Activated T-cell treated with anti-CD3 and anti-CD28 coated beads, Interleukin-2, amount 50 U/mL, for 4 hours (primary cell): ENCODE measurements at regions not wholly inside any gene's neighbourhood (a gene's known extent, or its start where the extent isn't known, plus 50 kb on each side); places are given as distances from the start of the nearest gene placed in this dataset.

ENCODE experiments used
- ATAC-seq, 2 donors: fragments of 200-7000 bp; cut with Tn5 transposase; one replicate each; pipeline ENCODE4 v1.10.0; 2021
- DNase-seq: peaks from one replicate; pipeline ENCODE4 v3.0.0-alpha.2; 2020
- H3K27me3 Mint-ChIP-seq: one replicate; pipeline ENCODE4 v1.8.0; 2021; ENCODE audit warnings: low read depth, mixed read lengths
- H3K36me3 Mint-ChIP-seq: one replicate; pipeline ENCODE4 v1.8.0; 2022; ENCODE audit warnings: mixed read lengths; ENCODE audit not compliant: insufficient read depth
- H3K4me1 Mint-ChIP-seq: one replicate; pipeline ENCODE4 v1.8.0; 2021; ENCODE audit warnings: low read depth, mixed read lengths
- H3K4me3 Mint-ChIP-seq: one replicate; pipeline ENCODE4 v1.8.0; 2021; ENCODE audit warnings: mild to moderate bottlenecking, moderate library complexity, mixed read lengths
- H3K9me3 Mint-ChIP-seq: one replicate; pipeline ENCODE4 v1.8.0; 2021; ENCODE audit warnings: mixed read lengths

DNA sequence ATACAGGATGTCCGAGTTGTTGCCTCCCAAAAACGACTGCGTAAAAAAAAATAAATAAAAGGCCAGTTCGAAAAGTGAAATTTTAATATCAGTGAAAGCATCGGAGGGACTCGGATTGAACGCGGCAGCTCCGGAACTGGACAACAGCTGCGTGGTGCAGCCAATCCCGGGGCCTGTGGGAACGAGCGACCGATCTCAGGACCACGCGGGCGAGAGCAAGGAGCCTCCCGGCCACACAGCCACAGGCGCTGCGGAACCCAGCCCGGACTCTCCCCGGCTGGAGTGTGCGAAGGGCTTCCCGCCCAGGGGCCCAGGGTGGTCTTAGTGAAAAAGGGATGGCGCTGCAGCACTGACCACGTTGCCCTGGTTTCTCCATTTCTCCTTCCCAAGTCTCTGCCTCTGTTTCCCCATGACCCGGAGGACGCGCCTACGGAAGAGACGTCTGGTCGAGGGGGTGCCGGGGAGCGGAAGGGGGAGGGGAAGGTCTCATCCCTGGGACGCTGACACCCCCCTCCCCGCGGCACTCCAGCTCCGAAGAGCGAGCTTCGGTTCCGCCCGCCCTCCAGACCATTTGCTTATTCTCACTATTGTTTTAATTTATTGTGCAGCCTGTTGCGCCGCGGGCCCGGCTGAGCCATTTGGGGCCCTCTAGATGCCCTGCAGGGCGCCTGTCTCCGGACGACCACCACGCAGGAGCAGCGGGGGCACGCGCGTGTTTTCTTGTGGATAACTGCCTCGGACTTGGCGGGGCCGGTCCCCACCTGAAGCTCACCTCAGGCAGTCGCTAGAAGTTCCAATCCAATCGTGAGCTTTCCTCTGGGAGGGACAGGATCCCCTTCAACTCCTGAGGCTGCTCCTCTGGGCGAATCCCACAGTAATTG, 303.0 kb downstream of the PARP8 start:
- H3K4me3 Mint-ChIP-seq: peak overlapping the region; percentile 33
- peaks cover 75% of the 10 kb centered on the region for H3K27me3 Mint-ChIP-seq
- H3K9me3 Mint-ChIP-seq: no peaks in the 10 kb centered on the region
- no peaks in the 10 kb centered on the region for H3K36me3 Mint-ChIP-seq
- peaks cover 41% of the 10 kb centered on the region for H3K4me1 Mint-ChIP-seq
- DNase-seq (no peak), ATAC-seq (no peak)

DNA sequence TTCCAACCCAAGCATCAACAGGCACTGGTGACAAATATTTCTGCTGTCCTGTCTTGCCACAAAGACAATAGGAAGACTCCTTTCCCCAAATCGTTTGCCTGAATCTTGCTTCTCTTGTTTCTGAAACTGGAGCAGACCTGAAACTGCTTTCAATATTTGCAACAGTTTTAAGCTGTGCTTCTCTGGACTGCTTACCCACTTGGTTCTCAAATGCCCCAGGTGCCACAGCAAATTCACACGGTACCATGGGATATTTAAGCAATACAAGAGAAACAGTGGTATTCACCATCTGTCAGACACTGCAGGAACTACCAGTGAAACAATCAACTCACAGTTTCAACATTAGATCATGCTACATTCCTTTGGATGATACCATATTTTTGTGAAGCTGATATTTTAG, 309.4 kb downstream of the PARP8 start:
- DNase-seq (no peak), ATAC-seq (no peak)
- Mint-ChIP-seq H3K36me3 (no peaks in the 10 kb centered on the region), H3K4me1 (no peaks in the 10 kb centered on the region), H3K27me3 (peaks cover 34% of the 10 kb centered on the region), H3K4me3 (no peak overlapping the region), H3K9me3 (no peaks in the 10 kb centered on the region)

DNA sequence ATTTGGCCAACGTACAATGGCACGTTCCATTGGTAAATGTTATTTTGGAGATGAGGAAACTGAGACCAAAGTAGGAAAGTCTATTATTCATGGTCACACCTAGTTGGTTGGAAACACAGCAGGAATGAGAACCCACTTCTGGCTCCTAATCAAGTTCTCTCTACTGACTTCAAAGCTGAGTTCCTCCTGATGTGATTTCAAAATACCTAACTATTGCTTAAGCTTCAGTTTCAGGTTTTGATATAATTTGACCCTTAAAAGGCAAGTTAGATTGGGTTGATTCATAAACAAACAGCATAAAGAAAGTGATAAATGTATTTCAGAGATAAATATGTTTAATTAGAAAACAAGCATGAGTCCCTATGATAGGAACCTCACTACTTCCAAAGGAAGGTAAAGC, 312.5 kb downstream of the PARP8 start:
- peaks cover 25% of the 10 kb centered on the region for H3K27me3 Mint-ChIP-seq
- no peak for ATAC-seq
- H3K36me3 Mint-ChIP-seq: no peaks in the 10 kb centered on the region

DNA sequence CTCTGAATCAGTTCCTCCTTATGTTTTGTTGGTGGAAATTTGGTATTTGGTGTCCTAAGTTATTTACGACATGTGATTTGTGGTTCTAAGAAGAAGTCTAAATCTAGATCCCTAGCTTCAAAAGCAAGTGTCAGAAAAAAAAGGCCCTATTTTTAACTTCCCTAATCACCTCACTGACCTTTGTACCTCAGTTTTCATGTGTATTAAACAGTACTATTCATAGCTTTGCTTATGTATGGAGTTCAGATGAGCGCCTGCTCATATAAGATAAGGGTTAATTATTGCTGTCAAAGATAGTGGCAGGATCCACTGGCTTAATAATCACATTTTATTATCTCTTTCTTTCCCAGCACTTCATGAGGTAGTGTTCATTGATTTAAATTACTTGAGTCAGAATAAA, 318.2 kb downstream of the PARP8 start:
- H3K27me3 Mint-ChIP-seq: peaks cover 6% of the 10 kb centered on the region
- no peaks in the 10 kb centered on the region for H3K9me3 Mint-ChIP-seq
- H3K4me3 Mint-ChIP-seq: no peak overlapping the region
- no peaks in the 10 kb centered on the region for H3K4me1 Mint-ChIP-seq
- H3K36me3 Mint-ChIP-seq: no peaks in the 10 kb centered on the region
- DNase-seq: no peak
- no peak for ATAC-seq

More for the DNA sequence above, 312.5 kb downstream of the PARP8 start:
- no peak for DNase-seq
- no peaks in the 10 kb centered on the region for H3K9me3 Mint-ChIP-seq
- H3K4me1 Mint-ChIP-seq: no peaks in the 10 kb centered on the region
- no peak overlapping the region for H3K4me3 Mint-ChIP-seq

DNA sequence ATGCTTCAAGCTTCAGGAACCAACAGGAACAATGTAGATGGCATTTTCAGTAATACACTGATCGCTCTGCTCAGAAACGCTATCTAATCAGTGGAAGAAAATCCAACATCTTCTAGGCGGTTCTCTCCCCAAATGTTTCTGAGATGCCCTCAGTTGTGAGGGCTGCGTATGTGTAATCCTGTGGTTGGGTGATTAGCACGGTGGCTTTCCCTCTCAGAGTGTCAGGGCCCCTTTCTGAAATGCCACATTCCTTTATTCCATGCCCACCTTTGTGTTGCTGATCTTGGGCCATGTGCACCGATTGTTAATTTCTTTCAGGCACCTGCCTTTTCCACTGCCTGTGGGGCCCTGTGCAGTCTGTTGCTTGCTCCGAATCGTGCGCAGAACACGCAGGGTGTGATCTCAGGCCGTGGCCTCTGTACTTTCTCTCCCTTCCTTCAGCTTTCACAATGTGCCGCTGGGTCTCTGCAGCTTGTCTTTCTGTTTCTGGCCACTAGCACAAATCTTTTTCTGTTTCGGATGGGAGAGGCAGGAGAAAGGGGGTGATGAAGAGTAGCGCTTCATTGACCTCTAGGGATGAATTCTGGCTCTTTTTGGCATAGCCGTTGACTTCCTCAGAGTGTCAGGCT, 324.0 kb downstream of the PARP8 start:
- H3K36me3 Mint-ChIP-seq: no peaks in the 10 kb centered on the region
- DNase-seq: no peak
- no peaks in the 10 kb centered on the region for H3K9me3 Mint-ChIP-seq
- no peak for ATAC-seq
- peaks cover 9% of the 10 kb centered on the region for H3K27me3 Mint-ChIP-seq
- no peak overlapping the region for H3K4me3 Mint-ChIP-seq
- no peaks in the 10 kb centered on the region for H3K4me1 Mint-ChIP-seq

DNA sequence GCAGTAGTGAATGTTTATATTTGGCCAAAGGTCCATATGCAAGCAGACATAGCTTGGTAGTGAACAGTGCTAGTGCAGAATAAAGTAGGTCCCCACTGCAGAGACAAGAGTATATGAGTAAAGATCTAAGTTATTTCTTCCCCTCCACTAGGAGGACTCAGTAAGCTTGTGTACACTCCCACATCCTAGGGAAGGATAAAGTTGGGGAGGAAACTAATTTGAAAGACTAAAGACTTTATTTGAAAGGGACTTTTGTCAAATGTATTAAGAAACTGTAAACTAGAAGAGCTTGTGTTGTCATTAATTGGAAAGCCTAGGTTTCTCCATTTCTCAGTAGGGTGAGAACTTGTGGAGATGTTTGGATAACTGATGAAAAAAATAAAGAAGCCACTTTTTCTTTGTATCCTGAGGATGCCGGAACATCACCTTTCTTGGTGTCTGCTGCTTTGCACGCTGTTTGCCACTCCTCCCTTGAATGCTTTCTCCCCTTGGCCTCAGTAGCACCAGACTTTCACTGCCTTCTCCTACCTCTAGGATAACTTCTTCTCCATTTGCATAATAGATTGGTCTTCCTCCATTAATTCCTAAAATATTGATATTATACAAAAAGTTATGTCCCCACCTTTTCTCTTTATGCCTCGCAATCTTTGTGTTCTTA, 329.0 kb downstream of the PARP8 start:
- no peaks in the 10 kb centered on the region for H3K4me1 Mint-ChIP-seq
- H3K36me3 Mint-ChIP-seq: no peaks in the 10 kb centered on the region
- H3K4me3 Mint-ChIP-seq: no peak overlapping the region
- H3K27me3 Mint-ChIP-seq: peaks cover 9% of the 10 kb centered on the region
- ATAC-seq (no peak), DNase-seq (no peak)
- no peaks in the 10 kb centered on the region for H3K9me3 Mint-ChIP-seq

DNA sequence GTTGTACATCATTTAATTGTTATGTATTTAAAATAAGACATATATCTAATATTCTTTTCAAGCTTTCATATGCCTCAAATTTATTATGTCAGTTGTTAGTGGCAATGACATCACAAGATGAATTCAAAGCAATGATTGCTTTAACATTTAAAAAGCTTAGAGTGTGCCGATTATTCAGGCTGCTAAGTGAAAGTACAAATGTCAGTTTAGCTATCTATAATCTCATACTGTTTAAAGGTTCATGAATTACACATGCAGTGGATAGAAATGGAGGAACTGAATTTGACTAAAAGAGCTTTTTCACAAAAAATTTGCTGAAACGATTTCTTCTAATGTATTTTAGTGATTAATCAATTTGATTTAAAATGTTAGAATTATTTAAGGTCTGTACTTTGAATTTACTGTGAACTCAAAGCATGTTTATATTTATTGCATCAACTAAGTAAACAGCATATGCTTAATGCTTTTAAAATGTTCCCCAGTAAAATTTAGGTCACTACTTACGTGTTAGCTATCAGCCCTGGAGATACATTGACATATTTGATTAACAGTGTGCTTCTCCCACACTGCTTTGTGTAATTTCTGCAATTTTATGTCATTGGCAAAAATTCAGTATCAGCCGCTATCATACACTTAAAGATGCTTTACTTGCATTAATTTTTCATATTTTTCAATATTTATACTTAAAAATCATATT, 334.9 kb downstream of the PARP8 start:
- Mint-ChIP-seq H3K36me3 (no peaks in the 10 kb centered on the region), H3K4me3 (no peak overlapping the region), H3K4me1 (no peaks in the 10 kb centered on the region), H3K27me3 (peaks cover 2% of the 10 kb centered on the region), H3K9me3 (no peaks in the 10 kb centered on the region)
- ATAC-seq (no peak), DNase-seq (no peak)

DNA sequence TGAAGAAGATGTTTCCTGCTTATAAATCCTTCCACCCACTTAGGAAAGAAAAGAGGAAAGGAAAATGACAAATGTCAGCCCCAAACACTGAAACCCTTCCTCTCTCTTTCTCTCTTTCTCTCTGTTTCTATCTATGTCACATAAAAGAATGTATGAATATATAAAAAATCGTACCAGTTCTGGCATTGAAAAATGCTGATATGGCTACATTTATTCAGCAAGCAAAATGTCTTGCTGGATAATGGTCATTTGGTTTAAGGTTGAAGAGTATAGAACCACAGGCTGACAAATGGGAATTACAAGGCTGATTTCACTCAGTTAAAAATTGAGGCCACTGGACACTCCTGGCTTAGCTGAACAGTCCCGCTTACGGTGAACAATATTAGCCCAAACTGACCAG, 335.9 kb downstream of the PARP8 start:
- Mint-ChIP-seq H3K36me3 (no peaks in the 10 kb centered on the region), H3K4me3 (no peak overlapping the region), H3K9me3 (no peaks in the 10 kb centered on the region), H3K27me3 (peaks cover 2% of the 10 kb centered on the region), H3K4me1 (no peaks in the 10 kb centered on the region)
- DNase-seq (no peak), ATAC-seq (no peak)

DNA sequence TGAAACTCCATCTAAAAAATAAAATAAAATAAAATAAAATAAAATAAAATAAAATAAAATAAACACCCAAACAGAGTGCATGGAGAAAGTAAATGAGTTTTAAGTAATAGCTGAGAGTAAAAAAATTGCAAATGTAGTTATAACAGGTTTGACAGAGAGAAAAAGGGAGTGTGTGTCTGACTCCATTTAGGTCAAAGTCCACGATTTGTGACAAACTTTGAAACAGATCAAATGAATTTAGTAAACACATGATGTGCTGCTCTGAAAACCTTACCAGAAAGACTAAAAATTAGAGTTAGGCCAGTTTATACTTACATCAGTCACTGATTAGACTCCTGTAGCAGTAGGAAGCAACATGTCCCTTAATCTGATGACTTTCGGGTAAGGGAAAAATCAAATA, 346.6 kb downstream of the PARP8 start:
- no peaks in the 10 kb centered on the region for H3K4me1 Mint-ChIP-seq

DNA sequence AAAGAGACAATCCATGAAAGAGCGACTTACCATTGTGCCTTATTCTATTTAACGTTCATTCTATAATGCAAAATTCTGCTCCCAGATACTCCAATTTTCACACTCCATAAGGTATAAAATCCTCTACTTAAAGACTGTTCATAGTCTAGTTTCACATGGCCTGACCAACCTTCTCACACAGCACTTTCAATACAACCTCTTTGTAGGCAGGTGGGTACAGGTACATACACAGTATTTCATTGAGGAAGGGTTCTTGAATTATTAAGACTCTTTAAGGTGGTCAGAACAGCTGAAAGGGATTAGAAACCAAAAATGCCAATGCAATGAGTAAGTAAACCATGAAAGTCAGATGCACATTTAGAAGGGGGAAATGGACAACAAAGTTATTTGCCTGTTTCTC, 352.0 kb downstream of the PARP8 start:
- ATAC-seq (no peak), DNase-seq (no peak)
- H3K4me1 Mint-ChIP-seq: no peaks in the 10 kb centered on the region
- H3K27me3 Mint-ChIP-seq: no peaks in the 10 kb centered on the region
- H3K4me3 Mint-ChIP-seq: no peak overlapping the region
- H3K36me3 Mint-ChIP-seq: no peaks in the 10 kb centered on the region
- no peaks in the 10 kb centered on the region for H3K9me3 Mint-ChIP-seq

More for the DNA sequence above, 346.6 kb downstream of the PARP8 start:
- Mint-ChIP-seq H3K36me3 (no peaks in the 10 kb centered on the region), H3K4me3 (no peak overlapping the region), H3K9me3 (no peaks in the 10 kb centered on the region), H3K27me3 (peaks cover 2% of the 10 kb centered on the region)
- DNase-seq: no peak
- no peak for ATAC-seq

DNA sequence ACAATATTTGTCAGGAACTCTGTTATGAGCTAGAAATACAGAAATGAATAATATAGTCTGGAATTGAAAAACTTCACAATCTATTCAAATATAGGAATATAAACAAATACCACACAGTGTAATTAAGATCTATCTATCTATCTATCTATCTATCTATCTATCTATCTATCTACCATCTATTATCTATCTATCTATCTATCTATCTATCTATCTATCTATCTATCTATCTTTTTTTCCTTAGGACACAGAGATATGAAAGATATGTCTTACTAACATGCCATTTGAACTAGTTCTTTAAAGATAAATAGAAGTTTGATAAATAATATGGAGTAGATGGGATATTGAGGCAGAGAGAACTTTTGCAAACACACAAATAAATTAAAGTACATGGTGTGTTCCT, 357.8 kb downstream of the PARP8 start:
- Mint-ChIP-seq H3K4me1 (no peaks in the 10 kb centered on the region), H3K4me3 (no peak overlapping the region), H3K36me3 (no peaks in the 10 kb centered on the region), H3K9me3 (no peaks in the 10 kb centered on the region), H3K27me3 (no peaks in the 10 kb centered on the region)
- ATAC-seq (no peak), DNase-seq (no peak)

DNA sequence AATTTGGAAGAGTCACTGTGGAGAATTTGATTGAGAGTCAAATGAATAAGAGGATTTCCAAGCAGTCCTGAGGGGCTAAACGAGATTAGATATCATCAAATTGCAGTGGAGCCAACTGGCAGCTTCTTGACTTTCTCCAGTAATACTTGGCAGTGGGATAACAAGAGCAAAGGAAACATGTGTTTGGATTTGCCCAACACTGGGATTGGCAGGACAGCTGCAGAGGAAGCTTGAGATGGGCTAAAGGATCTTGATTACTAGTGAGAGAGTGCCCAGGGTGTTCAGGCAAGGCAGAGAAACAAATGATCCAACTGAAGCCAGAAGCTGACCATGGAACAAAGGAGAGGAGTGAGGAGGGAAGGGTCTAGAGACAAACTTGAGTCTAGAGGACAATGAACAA, 356.0 kb upstream of the ISL1 start:
- H3K36me3 Mint-ChIP-seq: no peaks in the 10 kb centered on the region
- no peaks in the 10 kb centered on the region for H3K27me3 Mint-ChIP-seq
- H3K4me1 Mint-ChIP-seq: no peaks in the 10 kb centered on the region
- ATAC-seq (no peak), DNase-seq (no peak)
- H3K9me3 Mint-ChIP-seq: peaks cover 4% of the 10 kb centered on the region
- no peak overlapping the region for H3K4me3 Mint-ChIP-seq

DNA sequence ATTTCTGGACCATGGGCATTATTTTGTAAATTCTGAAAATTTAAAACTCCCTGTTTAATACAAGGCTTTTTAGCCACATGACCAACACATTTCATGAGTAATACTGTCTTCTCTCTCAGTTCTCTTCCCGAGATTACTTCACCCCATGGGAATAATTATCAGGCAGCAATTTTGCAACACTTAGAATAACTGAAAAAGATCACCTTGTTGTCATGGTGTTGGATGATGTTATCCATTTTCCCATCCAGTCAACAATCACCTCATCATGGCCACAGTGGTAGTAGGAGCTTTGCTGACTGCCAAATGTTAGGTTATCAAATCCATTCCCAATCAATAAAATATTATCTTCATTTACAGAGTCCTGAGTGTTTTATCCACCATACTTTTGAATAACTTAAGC, 354.9 kb upstream of the ISL1 start:
- Mint-ChIP-seq H3K4me1 (no peaks in the 10 kb centered on the region), H3K36me3 (no peaks in the 10 kb centered on the region), H3K4me3 (no peak overlapping the region), H3K27me3 (no peaks in the 10 kb centered on the region), H3K9me3 (peaks cover 4% of the 10 kb centered on the region)
- no peak for DNase-seq
- ATAC-seq: no peak

DNA sequence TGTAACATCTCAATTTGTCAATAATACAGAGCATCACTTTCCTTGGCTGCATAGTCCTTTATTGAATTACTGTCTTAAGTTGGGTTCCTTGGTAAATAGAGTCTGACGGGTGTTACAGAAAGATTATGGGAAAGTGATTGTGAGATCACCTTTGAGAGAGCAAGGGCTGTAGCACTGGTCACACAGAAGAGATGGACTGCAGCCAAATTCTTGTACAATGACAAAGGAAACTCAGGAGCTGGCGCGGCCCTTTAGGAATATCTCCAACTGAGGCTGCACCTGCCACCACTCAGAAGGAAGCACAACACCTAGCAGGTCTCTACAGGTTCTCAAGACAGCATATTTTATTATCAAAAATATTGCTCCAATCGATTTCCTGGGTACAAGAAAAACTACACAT, 350.0 kb upstream of the ISL1 start:
- Mint-ChIP-seq H3K27me3 (no peaks in the 10 kb centered on the region), H3K4me1 (no peaks in the 10 kb centered on the region), H3K36me3 (no peaks in the 10 kb centered on the region), H3K9me3 (peaks cover 4% of the 10 kb centered on the region), H3K4me3 (no peak overlapping the region)
- no peak for ATAC-seq
- no peak for DNase-seq
